Adipose tissue (tissue), 3 donors: ENCODE measurements at regions not wholly inside any gene's neighbourhood (a gene's known extent, or its start where the extent isn't known, plus 50 kb on each side); places are given as distances from the start of the nearest gene placed in this dataset.
"Not testable (repeated sequence)": the region's sequence is repeated elsewhere in the genome, so short reads cannot be mapped to it uniquely, and the experiment has no call there.

Experiments used
- H3K27ac ChIP-seq: one replicate; pipeline ENCODE4 v1.5.1; 2013; ENCODE audit warnings: low read depth, low read length
- WGBS, 3 donors: extraction: QIAGEN DNeasy Blood & Tissue Kit; methylation state at CpG; one replicate each; pipeline ENCODE4 v1.1.7; 2013; 5-methylcytosine and 5-hydroxymethylcytosine counted together
- donor health status: healthy with polysubstance abuse.
- donor health status: Bipolar disorder and iron deficiency.
- donor health status: healthy.

GRCh38 chr22:25346859-25347751 is 127.7 kb downstream of the CRYBB2 start:
- 94 to 96% (median 94%) methylated on average over 29 of the region's 29 CpGs for WGBS, 3 donors
- no peak overlapping the region for H3K27ac ChIP-seq

GRCh38 chr22:25347752-25348102 is 128.3 kb downstream of the CRYBB2 start:
- H3K27ac ChIP-seq, result no peak overlapping the region
- 70 to 75% (median 75%) methylated on average over 3 of the region's 3 CpGs for WGBS, 3 donors

GRCh38 chr22:25348391-25348790 is 129.0 kb downstream of the CRYBB2 start:
- 75 to 100% (median 98%) methylated on average over 2 of the region's 2 CpGs for WGBS, 3 donors
- H3K27ac ChIP-seq, result no peak overlapping the region

DNA sequence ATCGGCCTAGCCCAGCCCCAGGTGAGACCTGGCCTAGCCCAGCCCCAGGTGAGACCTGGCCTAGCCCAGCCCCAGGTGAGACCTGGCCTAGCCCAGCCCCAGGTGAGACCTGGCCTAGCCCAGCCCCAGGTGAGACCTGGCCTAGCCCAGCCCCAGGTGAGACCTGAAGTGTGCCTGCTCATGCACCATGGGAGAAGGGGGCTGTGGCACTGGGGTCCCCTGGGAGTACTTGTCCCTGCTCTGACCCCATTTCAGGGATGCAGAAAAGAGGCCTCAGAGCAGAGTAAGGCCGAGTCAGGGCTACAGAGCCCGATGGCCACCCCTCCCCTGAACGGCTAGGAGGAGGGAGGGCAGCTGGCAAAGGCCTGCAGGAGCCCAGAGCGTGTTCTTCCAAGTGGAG is 129.6 kb downstream of the CRYBB2 start:
- not testable (repeated sequence) for H3K27ac ChIP-seq
- WGBS, 3 donors, result 83 to 86% (median 84%) methylated on average over 4 to 5 of the region's 5 CpGs

DNA sequence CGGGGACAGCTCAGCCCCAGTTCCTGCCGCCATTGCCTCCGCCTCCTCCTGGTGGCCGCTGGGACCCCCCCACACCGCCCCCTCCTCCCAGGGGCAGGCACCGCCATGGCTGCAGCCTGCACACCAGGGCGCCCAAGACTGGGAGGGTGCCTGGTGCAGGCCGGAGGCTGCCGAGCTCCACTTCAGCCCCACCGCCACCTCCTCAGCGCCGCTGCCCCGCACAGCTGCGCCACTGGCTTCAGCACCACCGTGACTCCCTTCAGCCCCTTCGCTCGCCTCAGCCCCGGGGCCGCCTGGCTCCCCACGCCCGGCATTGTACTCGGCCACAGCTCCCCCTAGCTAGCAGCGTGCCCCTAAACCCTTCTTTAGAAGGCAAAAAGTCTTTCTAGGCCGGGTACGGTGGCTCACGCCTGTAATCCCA is 131.1 kb downstream of the CRYBB2 start:
- no peak overlapping the region for H3K27ac ChIP-seq
- WGBS, 3 donors, result 89 to 94% (median 91%) methylated on average over 19 to 26 of the region's 26 CpGs

DNA sequence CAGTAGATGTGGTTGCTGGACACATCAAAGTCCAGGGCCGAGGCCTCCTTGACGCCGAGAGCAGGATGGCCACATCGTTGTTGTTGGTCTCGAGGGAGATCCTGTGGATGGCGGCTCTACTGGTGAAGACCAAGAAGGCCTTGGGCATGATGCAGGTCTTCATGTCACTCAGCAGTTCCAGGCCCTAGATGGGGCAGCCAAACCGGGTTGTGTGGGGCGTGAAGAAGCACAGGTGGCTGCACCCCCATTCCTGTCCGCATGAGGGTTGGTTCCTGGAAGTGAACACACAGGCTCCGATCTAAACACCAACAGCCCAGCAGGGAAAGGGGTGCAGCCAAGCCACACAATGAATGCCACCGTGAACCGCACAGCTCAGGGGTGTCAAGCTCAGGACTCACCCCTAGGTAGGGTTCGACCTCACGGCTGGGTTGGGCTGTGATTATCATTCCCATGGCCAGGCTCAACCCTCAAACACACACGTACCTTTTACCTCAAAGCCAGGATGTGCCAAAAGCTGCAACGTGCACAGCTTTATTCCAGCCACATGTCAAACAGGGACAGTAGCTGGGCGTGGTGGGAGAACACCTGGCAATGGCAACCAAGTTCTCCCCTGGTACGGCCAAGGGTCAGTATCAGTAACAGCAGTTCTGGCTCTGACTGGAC is 132.3 kb downstream of the CRYBB2 start:
- WGBS, 3 donors, result 94 to 97% (median 94%) methylated on average over 18 of the region's 18 CpGs
- H3K27ac ChIP-seq, result no peak overlapping the region

GRCh38 chr22:25352294-25352680 is 132.8 kb downstream of the CRYBB2 start:
- H3K27ac ChIP-seq, result no peak overlapping the region
- WGBS, 3 donors, result 92 to 96% (median 93%) methylated on average over 8 of the region's 8 CpGs

DNA sequence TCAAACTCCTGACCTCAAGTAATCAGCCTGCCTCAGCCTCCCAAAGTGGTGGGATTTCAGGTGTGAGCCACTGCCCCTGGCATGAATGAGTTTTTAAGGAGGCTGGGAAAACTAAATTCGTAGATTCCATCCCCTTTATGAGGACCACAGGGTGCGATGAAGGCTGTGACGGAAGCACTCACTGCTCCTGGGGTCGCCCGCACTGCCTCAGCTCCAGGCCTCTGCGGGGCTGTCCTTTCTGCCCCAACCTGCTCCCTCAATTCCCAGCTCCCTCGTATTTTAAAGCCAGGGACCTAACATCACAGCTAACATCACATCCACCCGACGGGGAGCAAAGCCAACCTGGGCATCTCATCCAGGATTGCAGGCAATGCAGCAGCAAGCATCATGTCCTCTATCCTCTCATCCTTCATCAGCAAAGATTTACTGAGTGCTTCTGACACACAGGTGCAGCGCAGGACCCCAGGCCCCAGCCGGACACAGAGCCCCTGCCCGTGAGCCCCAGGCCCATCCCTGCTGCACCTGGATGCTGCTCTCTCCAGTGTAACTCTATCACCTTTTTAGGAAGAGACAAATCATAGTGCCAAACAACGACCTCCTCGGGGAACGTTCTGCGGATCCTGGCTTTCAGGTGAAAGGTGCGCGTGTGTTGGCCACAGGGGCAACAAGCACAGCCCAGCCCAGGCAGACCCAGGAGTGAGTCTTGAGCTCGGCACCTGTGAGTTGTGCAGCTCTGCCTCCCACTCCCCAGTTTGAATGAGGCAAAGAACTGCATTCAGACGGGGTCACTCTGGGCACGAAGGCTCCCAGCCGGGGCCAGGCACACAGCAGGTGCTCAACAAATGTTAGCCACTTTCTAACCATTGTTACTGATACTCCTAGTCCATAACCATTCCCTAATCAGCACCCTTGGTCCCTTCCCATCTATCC is 134.3 kb downstream of the CRYBB2 start:
- no peak overlapping the region for H3K27ac ChIP-seq
- 91 to 98% (median 93%) methylated on average over 22 of the region's 22 CpGs for WGBS, 3 donors

DNA sequence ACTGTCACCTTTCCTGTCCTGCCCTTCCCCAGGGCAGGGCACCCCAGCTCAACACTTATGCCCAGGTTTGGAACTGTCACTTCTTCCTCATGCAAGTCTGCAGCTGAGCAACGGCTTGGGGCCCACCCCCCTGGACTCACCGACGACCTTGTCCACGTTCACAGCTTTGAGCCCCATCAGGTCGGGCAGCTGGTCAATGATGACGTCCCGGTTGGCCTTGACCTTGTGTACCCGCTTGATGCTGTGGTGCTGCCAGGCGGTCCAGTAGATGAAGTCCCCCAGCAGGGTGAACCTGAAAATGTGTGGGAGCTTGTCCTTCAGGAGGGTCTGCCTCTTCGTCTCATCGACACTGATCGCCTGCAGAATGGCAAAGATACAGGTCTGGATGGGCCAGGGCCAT is 135.0 kb downstream of the CRYBB2 start:
- WGBS, 3 donors, result 79 to 96% (median 95%) methylated on average over 12 of the region's 12 CpGs
- H3K27ac ChIP-seq, result no peak overlapping the region

- 89 to 95% (median 91%) methylated on average over 10 of the region's 10 CpGs for WGBS, 3 donors
- no peak overlapping the region for H3K27ac ChIP-seq
Measured at GRCh38 chr22:25357132-25357455, 137.7 kb downstream of the CRYBB2 start.

GRCh38 chr22:25357606-25358420 is 138.4 kb downstream of the CRYBB2 start:
- no peak overlapping the region for H3K27ac ChIP-seq
- whole genome bisulfite sequencing, 3 donors, result 83 to 89% (median 89%) methylated on average over 6 to 7 of the region's 7 CpGs

GRCh38 chr22:25358421-25359170 is 139.2 kb downstream of the CRYBB2 start:
- 87 to 89% (median 89%) methylated on average over 15 of the region's 15 CpGs for WGBS, 3 donors
- H3K27ac ChIP-seq, result no peak overlapping the region

DNA sequence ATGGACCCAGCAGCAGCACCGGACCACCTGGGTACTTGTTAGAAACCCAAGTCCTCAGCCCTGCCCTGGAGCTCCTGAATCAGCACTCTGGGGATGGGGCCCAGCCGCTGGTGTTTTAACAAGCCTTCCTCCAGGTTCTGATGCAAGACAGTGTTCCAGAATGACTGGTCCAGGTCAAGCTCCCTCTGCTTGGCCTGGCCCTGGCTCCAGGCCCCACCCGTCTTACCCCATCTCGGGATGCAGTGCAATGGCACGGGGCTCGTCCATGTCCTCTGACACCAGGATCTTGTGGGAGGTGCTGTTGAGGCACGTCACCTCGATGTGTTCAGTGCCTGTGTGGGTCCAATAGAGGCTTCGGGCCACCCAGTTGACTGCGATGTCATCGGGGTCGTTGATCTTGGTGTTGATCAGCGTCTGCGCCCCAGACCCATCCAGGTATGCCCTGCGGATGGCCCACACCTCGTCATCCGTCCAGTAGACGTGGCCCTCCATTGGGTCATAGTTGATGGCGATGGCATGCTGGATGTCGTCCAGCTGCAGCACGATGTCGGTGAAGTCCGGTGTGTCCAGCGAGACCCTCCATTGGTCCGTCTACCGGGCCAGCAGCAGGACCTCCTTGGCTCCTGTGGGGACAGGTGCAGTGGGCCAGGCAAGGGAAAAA is 140.3 kb downstream of the CRYBB2 start:
- no peak overlapping the region for H3K27ac ChIP-seq
- 92 to 97% (median 96%) methylated on average over 26 of the region's 26 CpGs for WGBS, 3 donors

DNA sequence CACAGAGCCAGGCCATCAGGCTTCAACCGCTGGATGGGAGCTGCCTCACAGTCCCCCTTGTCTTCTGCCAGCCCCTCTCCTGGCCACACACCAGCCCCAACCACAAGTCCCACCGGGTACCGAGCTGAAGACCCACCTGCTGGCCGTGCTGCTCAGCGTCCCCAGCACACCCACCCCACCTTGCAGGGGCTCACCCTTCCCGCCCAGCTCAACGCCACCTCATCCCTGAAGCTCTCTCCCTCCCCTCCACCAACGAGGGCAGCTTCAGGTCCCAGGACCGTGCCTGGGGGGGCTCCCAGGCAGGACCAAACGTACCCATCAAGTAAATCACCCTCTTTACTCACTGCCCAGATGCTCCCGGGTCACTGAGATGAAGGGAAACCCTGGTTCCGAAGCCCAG is 141.0 kb downstream of the CRYBB2 start:
- 91 to 95% (median 92%) methylated on average over 12 of the region's 12 CpGs for WGBS, 3 donors
- H3K27ac ChIP-seq, result no peak overlapping the region

- WGBS, 3 donors, result 94 to 97% (median 95%) methylated on average over 15 of the region's 15 CpGs
Measured at GRCh38 chr22:25360891-25361645, 141.6 kb downstream of the CRYBB2 start.

DNA sequence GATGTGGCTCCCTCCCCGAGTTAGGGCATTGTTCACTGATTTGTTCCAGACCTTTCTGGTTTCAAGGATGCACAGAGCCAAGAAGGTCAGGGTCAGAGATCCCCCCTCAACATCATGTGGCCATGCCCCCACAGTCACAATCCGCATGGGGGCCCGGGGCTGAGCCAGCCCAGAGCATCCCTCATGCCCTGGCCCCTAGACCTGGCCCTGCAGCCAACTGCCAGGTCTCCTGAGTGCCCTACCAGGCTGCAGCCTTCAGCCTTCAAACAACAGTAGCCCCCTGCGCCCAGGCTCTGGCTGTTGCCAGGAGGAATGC is 142.4 kb downstream of the CRYBB2 start:
- no peak overlapping the region for H3K27ac ChIP-seq
- whole genome bisulfite sequencing, 3 donors, result 51 to 66% (median 61%) methylated on average over 4 of the region's 4 CpGs

More at GRCh38 chr22:25360891-25361645, 141.6 kb downstream of the CRYBB2 start:
- no peak overlapping the region for H3K27ac ChIP-seq
